Neural cell (in vitro differentiated cells): ENCODE measurements at regions not wholly inside any gene's neighbourhood (a gene's known extent, or its start where the extent isn't known, plus 50 kb on each side); places are given as distances from the start of the nearest gene placed in this dataset.

Experiments
- CTCF ChIP-seq: fragments of 450-650 bp; IDR thresholded peaks from 2 replicates; pipeline ENCODE4 v1.5.1; 2014; ENCODE audit warnings: antibody characterized with exemption, mild to moderate bottlenecking, moderate library complexity; ENCODE audit not compliant: poor library complexity, severe bottlenecking
- EP300 ChIP-seq: fragments of 450-650 bp; conservative IDR thresholded peaks from 2 replicates; pipeline ENCODE4 v1.6.1; 2014; ENCODE audit warnings: antibody characterized with exemption, mild to moderate bottlenecking, moderate library complexity; ENCODE audit not compliant: poor library complexity, severe bottlenecking
- EZH2 ChIP-seq: fragments of 200-600, 300-800 bp; shearing (Covaris generic), sonication (generic); IDR thresholded peaks from 2 replicates; pipeline ENCODE4 v1.6.1; 2014; ENCODE audit warnings: antibody characterized with exemption, low read length, borderline replicate concordance, mild to moderate bottlenecking; ENCODE audit not compliant: insufficient read depth, poor library complexity, severe bottlenecking
- MXI1 ChIP-seq: fragments of 450-650 bp; conservative IDR thresholded peaks from 2 replicates; pipeline ENCODE4 v1.6.1; 2014; ENCODE audit warnings: antibody characterized with exemption, mild to moderate bottlenecking; ENCODE audit not compliant: poor library complexity, severe bottlenecking
- POLR2AphosphoS5 ChIP-seq: IDR thresholded peaks from 2 replicates; pipeline ENCODE4 v1.6.1; 2012
- RAD21 ChIP-seq: fragments of 450-650 bp; conservative IDR thresholded peaks from 2 replicates; pipeline ENCODE4 v1.6.1; 2014; ENCODE audit warnings: antibody characterized with exemption, mild to moderate bottlenecking, moderate library complexity
- REST ChIP-seq: IDR thresholded peaks from 2 replicates; pipeline ENCODE4 v1.6.1; 2012; ENCODE audit warnings: borderline replicate concordance
- SMC3 ChIP-seq: fragments of 450-650 bp; conservative IDR thresholded peaks from 2 replicates; pipeline ENCODE4 v1.6.1; 2014; ENCODE audit warnings: antibody characterized with exemption, mild to moderate bottlenecking, moderate library complexity; ENCODE audit not compliant: poor library complexity
- TAF1 ChIP-seq: IDR thresholded peaks from 2 replicates; pipeline ENCODE4 v1.6.1; 2012; ENCODE audit warnings: low read depth

GRCh38 chr4:102141842-102142241, 203.4 kb downstream of the SLC39A8 start:
- TF ChIP-seq CTCF (no peak), EZH2 (no peak), REST (no peak), EP300 (no peak), RAD21 (no peak), POLR2AphosphoS5 (no peak), TAF1 (no peak), MXI1 (no peak), SMC3 (no peak)
